Type B pancreatic cell (in vitro differentiated cells): ENCODE measurements at regions not wholly inside any gene's neighbourhood (a gene's known extent, or its start where the extent isn't known, plus 50 kb on each side); places are given as distances from the start of the nearest gene placed in this dataset.

Experiments used
- DNase-seq: peaks from one replicate; pipeline ENCODE4 v3.0.0; 2021; ENCODE audit warnings: mixed read lengths; ENCODE audit not compliant: unreplicated experiment; ENCODE audit errors: extremely low spot score
- H3K27ac Mint-ChIP-seq: 2 replicates; pipeline ENCODE4 v1.8.0; 2021; ENCODE audit warnings: mild to moderate bottlenecking, mixed read lengths
- H3K27me3 Mint-ChIP-seq: 2 replicates; pipeline ENCODE4 v1.8.0; 2021; ENCODE audit warnings: mixed read lengths
- H3K36me3 Mint-ChIP-seq: 2 replicates; pipeline ENCODE4 v1.8.0; 2021; ENCODE audit warnings: mixed read lengths
- H3K4me1 Mint-ChIP-seq: one replicate; pipeline ENCODE4 v1.8.0; 2021; ENCODE audit warnings: mixed read lengths; ENCODE audit not compliant: unreplicated experiment
- H3K4me3 Mint-ChIP-seq: 2 replicates; pipeline ENCODE4 v1.8.0; 2021; ENCODE audit warnings: mild to moderate bottlenecking, mixed read lengths
- H3K9me3 Mint-ChIP-seq: 2 replicates; pipeline ENCODE4 v1.8.0; 2021; ENCODE audit warnings: mixed read lengths
- CTCF ChIP-seq: fragments of 200-600 bp; sonication (generic); conservative IDR thresholded peaks from 2 replicates; pipeline ENCODE4 v1.5.0; 2021; ENCODE audit warnings: antibody characterized with exemption, mild to moderate bottlenecking

DNA sequence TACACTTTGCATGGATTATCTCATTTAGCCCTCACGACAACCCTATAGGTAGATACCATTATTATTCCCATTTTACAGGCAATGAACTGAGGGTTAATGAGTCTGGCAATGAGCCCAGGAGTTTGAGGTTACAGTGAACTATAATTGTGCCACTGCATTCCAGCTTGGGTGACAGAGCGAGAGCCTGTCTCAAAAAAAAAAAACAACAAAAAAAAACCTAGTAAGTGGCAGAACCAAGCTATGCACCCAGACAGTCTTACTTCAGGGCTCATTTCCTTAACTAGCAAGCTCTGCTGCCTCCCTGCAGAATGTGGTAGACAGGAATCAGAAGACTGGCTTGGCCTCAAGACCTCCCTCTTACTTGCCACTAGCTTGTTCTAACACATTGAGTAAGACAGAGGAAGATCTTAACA lies 71.9 kb upstream of the RREB1 start:
- Mint-ChIP-seq H3K4me1 (no peaks in the 10 kb centered on the region), H3K9me3 (no peaks in the 10 kb centered on the region), H3K4me3 (no peak overlapping the region), H3K36me3 (no peaks in the 10 kb centered on the region), H3K27ac (no peak overlapping the region), H3K27me3 (peaks cover 6% of the 10 kb centered on the region)
- no peak for DNase-seq
- TF ChIP-seq CTCF = no peak

GRCh38 chr6:7041511-7042026 lies 66.2 kb upstream of the RREB1 start:
- Mint-ChIP-seq H3K9me3 (no peaks in the 10 kb centered on the region), H3K36me3 (no peaks in the 10 kb centered on the region), H3K27me3 (no peaks in the 10 kb centered on the region), H3K4me1 (peaks cover 24% of the 10 kb centered on the region), H3K27ac (peak overlapping the region; percentile 64), H3K4me3 (no peak overlapping the region)
- no peak for TF ChIP-seq CTCF
- no peak for DNase-seq

GRCh38 chr6:7042056-7042653 lies 65.6 kb upstream of the RREB1 start:
- no peak for DNase-seq
- no peaks in the 10 kb centered on the region for H3K27me3 Mint-ChIP-seq
- H3K9me3 Mint-ChIP-seq = no peaks in the 10 kb centered on the region
- H3K4me3 Mint-ChIP-seq = no peak overlapping the region
- no peak for TF ChIP-seq CTCF
- H3K4me1 Mint-ChIP-seq = peaks cover 27% of the 10 kb centered on the region
- H3K36me3 Mint-ChIP-seq = no peaks in the 10 kb centered on the region
- peak overlapping the region; percentile 64 for H3K27ac Mint-ChIP-seq

DNA sequence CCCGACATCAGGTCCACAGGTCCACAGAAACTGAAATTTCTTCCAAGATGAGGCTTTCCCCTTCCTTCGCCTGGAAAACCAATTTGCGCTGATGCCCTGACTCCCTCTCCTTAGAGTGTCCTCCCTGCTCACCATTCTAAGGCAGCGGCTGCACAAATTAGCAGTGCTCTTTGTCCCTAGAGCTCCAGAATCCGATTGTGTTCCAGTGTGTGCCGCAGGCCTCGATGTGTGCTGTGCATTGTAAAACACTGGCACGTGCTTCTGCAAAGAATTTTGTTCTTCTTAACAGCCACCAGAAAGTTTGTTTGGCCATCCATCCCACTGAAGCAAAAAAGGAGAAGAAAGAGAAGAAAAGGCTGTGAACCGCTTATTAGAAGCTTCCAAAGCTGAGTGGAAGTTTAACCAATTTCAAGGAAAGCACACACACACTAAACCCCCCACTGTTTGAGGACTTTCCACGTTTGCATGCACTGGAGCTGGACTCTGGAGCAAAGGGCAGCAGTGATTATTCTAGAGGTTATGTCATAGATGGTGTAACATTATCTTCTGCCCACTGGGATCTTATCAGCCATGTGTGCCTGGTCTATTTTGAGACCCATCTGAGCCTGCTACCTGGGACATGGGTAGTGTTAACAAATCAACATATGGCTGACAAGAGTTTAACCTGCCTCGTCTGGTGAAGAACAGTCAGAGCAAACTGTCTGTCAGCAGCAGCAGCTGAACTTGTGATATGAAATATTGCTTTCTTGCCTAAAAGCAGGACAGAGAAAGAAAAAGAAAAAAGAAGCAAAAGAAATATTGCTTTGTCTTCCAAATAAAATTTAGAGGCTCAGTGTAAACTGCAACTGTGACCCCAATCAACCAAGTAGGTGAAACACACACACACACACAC lies 64.9 kb upstream of the RREB1 start:
- no peaks in the 10 kb centered on the region for H3K9me3 Mint-ChIP-seq
- peak overlapping the region; percentile 46 for H3K4me3 Mint-ChIP-seq
- DNase-seq = no peak
- H3K27me3 Mint-ChIP-seq = no peaks in the 10 kb centered on the region
- TF ChIP-seq CTCF = no peak
- H3K27ac Mint-ChIP-seq = peak overlapping the region; percentile 64
- H3K4me1 Mint-ChIP-seq = peaks cover 29% of the 10 kb centered on the region
- no peaks in the 10 kb centered on the region for H3K36me3 Mint-ChIP-seq

- H3K27me3 Mint-ChIP-seq = peaks cover 7% of the 10 kb centered on the region
- no peaks in the 10 kb centered on the region for H3K9me3 Mint-ChIP-seq
- peak overlapping the region; percentile 11 for H3K27ac Mint-ChIP-seq
- TF ChIP-seq CTCF = no peak
- peaks cover 29% of the 10 kb centered on the region for H3K4me1 Mint-ChIP-seq
- DNase-seq = no peak
- no peaks in the 10 kb centered on the region for H3K36me3 Mint-ChIP-seq
- H3K4me3 Mint-ChIP-seq = no peak overlapping the region
Measured at GRCh38 chr6:7045331-7045730, 62.4 kb upstream of the RREB1 start.
